ENCODE measurements at regions not wholly inside any gene's neighbourhood (a gene's known extent, or its start where the extent isn't known, plus 50 kb on each side); places are given as distances from the start of the nearest gene placed in this dataset.
"Not testable (repeated sequence)": the region's sequence is repeated elsewhere in the genome, so short reads cannot be mapped to it uniquely, and the experiment has no call there.

DNA sequence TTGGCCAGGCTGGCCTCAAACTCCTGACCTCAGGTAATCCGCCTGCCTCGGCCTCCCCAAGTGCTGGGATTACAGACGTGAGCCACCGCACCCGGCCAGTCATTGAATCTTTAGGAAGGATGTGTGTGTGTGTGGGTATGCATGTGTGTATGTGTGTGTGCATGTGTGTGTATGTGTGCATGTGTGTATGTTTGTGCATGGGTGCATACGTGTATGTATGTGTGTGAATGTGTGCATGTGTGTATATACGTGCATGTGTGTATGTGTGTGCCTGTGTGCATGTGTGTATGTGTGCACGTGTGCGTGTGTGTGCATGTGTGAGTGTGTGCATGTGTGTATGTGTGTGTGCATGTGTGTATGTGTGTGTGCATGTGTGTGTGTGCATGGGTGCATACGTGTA is 120.1 kb upstream of the SHH start:
- TF ChIP-seq ZNF274 (IDR thresholded peaks at IDR 0.05; ENCODE audit: low read depth, low read length); SUZ12 (IDR thresholded peaks at IDR 0.05; ENCODE audit: extremely low read depth, insufficient read depth, insufficient read length); YY1 (IDR thresholded peaks at IDR 0.05; ENCODE audit: insufficient read depth, insufficient read length): not testable (repeated sequence)
